ENCODE measurements at regions not wholly inside any gene's neighbourhood (a gene's known extent, or its start where the extent isn't known, plus 50 kb on each side); places are given as distances from the start of the nearest gene placed in this dataset.

GRCh38 chr20:22698259-22698842 lies 114.0 kb upstream of the FOXA2 start:
- Histone ChIP-seq H4K91ac (ENCODE audit: insufficient read length, low read depth, low read length) (no peak overlapping the region), H3K18ac (ENCODE audit: insufficient read length, low read depth, low read length) (no peak overlapping the region), H3K23me2 (ENCODE audit: insufficient read length, low read depth, low read length, poor library complexity, severe bottlenecking) (no peaks in the 10 kb centered on the region), H2AFZ (ENCODE audit: low read length) (no peak overlapping the region), H3K79me1 (ENCODE audit: insufficient read depth, low read depth, low read length, poor library complexity, severe bottlenecking) (no peaks in the 10 kb centered on the region), H3K79me2 (ENCODE audit: insufficient read depth, low read length) (no peaks in the 10 kb centered on the region), H4K8ac (replicated peaks; ENCODE audit: insufficient read length, low read depth, low read length) (no peak overlapping the region), H3K56ac (ENCODE audit: insufficient read length, low read depth, low read length) (no peak overlapping the region), H2BK12ac (ENCODE audit: insufficient read length, low read depth, low read length) (no peak overlapping the region), H3K23ac (ENCODE audit: insufficient read length, low read depth, low read length) (no peak overlapping the region), H3K4me1 (ENCODE audit: insufficient read depth, low read length) (no peaks in the 10 kb centered on the region), H3K4me2 (ENCODE audit: insufficient read depth, insufficient read length, low read length) (no peak overlapping the region), H2BK5ac (ENCODE audit: insufficient read length, low read length) (no peak overlapping the region), H3K14ac (ENCODE audit: insufficient read depth, low read length) (no peak overlapping the region), H3K4ac (ENCODE audit: low read depth, low read length) (no peak overlapping the region), H4K5ac (ENCODE audit: insufficient read length, low read depth, low read length) (no peak overlapping the region), H2BK120ac (ENCODE audit: low read depth, low read length, poor library complexity, severe bottlenecking) (no peak overlapping the region), H2AK5ac (ENCODE audit: insufficient read length, low read length) (no peak overlapping the region), H2BK15ac (ENCODE audit: low read depth, low read length) (no peak overlapping the region), H3T11ph (ENCODE audit: low read length) (no peak overlapping the region), H3K9me3 (ENCODE audit: control insufficient read depth, low read depth, low read length) (no peaks in the 10 kb centered on the region), H3K27ac (ENCODE audit: insufficient read length, low read depth, low read length) (no peak overlapping the region), H3K9ac (ENCODE audit: extremely low read depth, insufficient read length, low read length) (no peak overlapping the region), H4K20me1 (ENCODE audit: control insufficient read depth, insufficient read depth, insufficient read length) (no peaks in the 10 kb centered on the region), H3K27me3 (ENCODE audit: insufficient read depth, low read length) (no peaks in the 10 kb centered on the region), H2BK20ac (ENCODE audit: low read depth, low read length, poor library complexity, severe bottlenecking) (no peak overlapping the region)
- H3K4me1 Mint-ChIP-seq: no peaks in the 10 kb centered on the region
- H3K9me3 Mint-ChIP-seq: peaks cover 0 to 4% of the 10 kb centered on the region in 2 experiments; a peak in 3 of 5 replicates
- no peak overlapping the region for H3K27ac Mint-ChIP-seq
- DNase-seq: no peak
- TF ChIP-seq CTCF (conservative IDR thresholded peaks at IDR 0.05): no peak
- WGBS (ENCODE audit: extremely low coverage, insufficient read length, low lambda C conversion rate): no CpG with 5 or more reads among the region's 5 CpGs
- H3K27me3 Mint-ChIP-seq (ENCODE audit: low read depth): peaks cover 18% of the 10 kb centered on the region
- no peak overlapping the region for H3K4me3 Mint-ChIP-seq
- H3K36me3 Mint-ChIP-seq (ENCODE audit: insufficient read depth in 1 of 3, low read depth in 3 of 3): no peaks in the 10 kb centered on the region; a peak in 1 of 7 replicates
